Activated CD4-positive, alpha-beta T cell treated with anti-CD3 and anti-CD28 coated beads for 48 hours (primary cell): ENCODE measurements at regions not wholly inside any gene's neighbourhood (a gene's known extent, or its start where the extent isn't known, plus 50 kb on each side); places are given as distances from the start of the nearest gene placed in this dataset.
A peak's percentile ranks its signal among the peaks of the same experiment; 100 is the strongest.
"Not testable (repeated sequence)": the region's sequence is repeated elsewhere in the genome, so short reads cannot be mapped to it uniquely, and the experiment has no call there.

Experiments
- DNase-seq: peaks from one replicate; pipeline ENCODE4 v3.0.0-alpha.2; 2020

DNA sequence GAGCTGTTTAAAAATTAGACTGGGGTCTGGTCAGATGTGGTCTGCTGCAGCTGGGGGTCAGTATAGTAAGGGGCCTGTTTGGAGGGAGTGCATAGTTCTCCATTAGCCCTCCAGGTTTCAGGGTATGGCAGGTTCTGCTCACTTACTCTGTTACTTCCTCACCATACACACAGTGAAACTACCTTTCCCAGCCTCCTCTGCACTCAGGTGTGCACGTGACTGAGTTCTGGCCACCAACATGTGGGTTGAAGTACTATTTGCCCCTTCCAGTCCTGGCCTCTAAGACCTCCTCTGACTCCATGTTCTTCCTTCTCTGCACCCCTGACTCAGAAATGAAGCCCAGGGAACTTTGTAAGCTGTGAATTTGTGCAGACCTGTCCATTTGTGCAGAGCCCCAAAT, 190.5 kb upstream of the CLINT1 start:
- no peak for DNase-seq

DNA sequence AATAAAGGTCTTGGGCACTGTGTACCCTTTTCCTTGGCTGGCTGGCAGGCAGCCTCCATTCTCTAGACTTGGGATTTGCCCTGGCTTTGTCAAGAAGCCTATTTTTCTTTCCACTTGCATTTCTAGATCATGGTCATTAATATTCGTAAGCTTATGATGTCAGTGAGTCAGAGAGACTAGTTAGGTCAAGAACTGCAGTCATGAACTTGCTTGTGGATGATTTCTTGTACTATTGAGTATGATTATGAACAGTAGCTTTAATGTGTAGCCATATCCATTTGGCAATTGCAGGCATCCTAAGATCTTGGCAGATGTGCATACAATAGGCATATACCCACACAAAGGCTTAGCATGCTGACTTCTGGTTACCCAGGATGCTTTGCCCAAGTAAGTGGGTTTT, 186.8 kb upstream of the CLINT1 start:
- no peak for DNase-seq

DNA sequence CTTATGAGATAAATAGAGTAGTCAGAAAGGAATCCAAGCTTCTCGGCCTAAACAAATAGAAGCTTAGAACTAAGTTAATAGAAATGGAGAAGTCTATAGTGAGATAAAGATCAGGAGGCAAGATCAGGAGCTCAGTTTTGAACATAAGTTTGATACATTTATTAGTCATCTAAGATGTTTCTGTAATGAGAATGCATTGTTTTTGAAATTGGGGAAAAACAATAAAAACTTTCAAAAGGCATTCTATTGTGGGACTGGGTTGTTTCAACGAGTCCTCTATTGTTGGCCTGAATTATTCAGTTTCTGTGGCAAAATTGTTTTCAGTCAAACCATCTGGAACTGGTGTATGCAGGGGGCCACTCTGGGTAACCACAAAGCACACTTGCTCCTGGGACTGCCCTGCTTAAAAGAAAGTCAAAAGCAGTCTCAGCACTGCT, 181.0 kb upstream of the CLINT1 start:
- DNase-seq, result no peak

DNA sequence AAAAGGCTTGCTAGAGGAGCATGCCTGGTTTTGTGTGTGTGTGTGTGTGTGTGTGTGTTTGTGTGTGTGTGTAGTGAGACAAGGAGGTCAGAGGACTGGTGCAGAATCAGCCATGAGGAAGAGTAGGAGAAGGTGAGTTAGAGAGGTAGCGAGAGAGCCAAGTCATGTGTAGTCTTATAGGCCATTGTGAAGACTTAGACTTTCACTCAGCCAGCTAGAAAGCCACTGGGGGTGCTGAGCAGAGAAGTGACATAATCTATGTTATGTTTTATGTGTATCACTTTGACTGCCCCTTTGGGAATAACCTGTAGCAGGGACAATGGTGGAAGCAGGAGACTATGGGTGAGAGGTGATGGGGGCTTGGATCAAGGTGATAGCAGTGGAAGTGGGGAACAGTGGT, 180.5 kb upstream of the CLINT1 start:
- no peak for DNase-seq

DNA sequence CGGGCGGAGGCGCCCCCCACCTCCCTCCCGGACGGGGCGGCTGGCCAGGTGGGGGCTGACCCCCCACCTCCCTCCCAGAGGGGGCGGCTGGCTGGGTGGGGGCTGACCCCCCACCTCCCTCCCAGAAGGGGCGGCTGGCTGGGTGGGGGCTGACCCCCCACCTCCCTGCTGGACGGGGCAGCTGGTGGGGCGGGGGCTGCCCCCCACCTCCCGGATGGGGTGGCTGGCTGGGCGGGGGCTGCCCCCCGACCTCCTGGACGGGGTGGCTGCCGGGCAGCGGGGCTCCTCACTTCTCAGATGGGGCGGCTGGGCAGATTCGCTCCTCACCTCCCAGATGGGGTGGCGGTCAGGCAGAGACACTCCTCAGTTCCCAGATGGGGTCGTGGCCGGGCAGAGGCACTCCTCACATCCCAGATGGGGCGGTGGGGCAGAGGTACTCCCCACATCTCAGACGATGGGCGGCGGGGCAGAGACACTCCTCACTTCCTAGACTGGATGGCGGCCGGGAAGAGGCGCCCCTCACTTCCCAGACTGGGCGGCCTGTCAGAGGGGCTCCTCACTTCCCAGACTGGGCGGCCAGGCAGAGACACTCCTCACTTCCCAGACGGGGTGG, 178.1 kb upstream of the CLINT1 start:
- DNase-seq, result not testable (repeated sequence)

DNA sequence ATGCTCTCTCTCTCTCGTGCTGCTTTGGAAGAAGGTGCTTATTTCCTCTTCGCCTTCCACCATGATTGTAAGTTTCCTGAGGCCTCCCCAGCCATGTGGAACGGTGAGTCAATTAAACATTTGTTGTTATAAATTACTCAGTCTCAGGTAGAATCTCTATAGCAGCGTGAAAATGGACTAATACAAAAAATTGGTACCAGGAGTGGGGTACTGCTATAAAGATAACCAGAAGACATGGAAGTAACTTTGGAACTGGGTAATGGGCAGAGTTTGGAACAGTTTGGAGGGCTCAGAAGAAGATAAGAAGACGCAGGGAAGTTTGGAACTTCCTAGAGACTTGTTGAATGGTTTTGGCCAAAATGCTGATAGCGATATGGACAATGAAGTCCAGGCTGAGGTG, 175.6 kb upstream of the CLINT1 start:
- not testable (repeated sequence) for DNase-seq

DNA sequence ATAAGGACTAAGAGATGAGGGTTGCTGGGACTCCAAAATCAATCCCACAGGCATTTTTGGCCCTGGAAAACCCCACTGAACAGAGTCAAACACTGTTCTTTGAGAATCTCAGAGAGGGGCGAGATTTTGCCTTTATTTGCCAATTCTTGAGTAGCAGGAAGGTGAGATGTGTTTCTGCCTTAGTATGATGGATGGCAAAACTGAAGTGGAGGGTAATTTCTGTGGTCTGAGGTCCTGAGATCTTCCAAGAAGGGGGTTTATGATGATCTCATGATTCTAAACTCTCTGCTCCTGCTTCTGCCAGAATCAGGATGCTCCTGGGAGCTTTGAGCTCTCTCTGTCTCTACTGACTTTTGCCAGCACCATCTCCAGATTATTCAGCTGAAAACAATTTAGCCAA, 174.8 kb upstream of the CLINT1 start:
- DNase-seq, result no peak

DNA sequence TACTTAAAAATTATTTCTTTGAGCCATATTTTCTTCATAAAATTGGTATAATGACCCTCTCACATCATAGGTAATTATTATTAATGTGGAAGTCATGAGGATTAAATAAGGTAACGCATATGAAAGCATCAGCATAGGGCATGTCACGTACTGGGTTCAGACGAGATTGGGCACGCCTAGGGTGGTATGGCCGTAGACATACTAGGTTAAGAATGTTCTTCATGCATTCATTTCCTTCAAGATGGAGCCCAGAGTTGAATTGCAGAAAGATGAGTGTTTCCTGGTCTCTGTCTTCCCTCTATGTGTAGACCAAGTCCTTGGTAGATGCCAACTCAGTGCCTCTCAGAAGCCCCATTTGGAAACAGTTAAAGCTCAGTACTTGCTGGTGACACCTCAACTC, 174.1 kb upstream of the CLINT1 start:
- no peak for DNase-seq

DNA sequence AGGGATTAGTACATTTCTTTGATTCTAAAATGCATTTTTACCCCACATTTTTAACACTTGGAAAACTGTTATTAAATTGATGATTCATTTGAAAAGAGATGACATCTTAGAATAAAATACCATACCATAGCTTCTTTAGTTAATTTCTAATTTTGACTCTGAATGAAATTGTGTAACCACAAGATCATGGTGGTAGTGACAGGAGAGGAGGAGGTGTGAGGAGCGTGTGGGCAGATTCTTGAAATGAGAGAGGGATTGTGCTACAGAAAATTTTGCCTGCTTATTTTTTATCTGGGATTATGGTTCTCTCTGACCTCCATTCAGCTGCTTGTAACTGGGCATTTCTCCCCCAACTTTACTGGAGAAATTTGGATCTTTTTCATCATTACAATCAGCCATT, 173.3 kb upstream of the CLINT1 start:
- peak; percentile 13 for DNase-seq

DNA sequence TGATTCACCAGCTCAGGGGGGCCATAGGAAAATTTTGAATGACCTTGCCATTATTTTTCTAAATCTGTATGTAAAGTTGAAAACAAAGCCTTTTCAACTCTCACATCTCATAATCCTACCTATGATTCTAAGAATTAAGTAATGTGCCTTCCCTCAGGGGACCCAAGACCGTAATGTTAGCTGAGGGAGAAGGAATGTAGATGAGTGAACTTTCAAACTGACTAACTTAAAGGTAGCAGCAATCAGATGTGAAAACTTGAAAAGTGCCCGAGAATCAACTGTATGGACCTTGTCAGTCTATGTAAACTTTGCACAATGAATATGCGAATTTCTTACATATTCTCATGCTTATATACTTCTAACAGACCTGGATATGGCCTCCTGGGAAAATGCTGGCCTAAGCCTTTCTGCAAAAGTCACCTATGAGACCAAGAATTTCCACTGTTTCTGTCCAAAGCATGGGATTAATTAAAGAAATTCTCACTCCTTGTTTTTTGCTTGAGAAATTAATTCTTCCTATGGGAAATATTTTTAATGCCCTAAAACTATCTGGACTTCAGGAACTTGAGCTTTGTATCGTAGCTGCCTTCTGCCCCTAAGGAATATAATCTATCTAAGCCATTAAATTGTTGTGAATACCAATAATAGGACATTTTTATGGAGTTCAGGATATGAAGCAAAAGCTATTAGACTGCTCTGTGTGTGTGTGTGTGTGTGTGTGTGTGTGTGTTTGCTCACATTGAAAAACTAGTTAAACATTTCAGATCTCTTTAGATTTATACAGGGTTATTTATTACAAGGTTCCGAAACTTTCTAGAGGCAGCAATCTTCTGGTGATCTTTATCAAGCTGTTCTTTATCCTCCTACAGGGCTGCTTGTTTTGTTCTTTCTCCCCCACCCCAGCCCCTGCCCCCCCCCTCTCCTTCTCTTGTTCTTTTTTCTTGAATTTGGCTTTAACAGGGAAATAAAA, 169.1 kb upstream of the CLINT1 start:
- no peak for DNase-seq

DNA sequence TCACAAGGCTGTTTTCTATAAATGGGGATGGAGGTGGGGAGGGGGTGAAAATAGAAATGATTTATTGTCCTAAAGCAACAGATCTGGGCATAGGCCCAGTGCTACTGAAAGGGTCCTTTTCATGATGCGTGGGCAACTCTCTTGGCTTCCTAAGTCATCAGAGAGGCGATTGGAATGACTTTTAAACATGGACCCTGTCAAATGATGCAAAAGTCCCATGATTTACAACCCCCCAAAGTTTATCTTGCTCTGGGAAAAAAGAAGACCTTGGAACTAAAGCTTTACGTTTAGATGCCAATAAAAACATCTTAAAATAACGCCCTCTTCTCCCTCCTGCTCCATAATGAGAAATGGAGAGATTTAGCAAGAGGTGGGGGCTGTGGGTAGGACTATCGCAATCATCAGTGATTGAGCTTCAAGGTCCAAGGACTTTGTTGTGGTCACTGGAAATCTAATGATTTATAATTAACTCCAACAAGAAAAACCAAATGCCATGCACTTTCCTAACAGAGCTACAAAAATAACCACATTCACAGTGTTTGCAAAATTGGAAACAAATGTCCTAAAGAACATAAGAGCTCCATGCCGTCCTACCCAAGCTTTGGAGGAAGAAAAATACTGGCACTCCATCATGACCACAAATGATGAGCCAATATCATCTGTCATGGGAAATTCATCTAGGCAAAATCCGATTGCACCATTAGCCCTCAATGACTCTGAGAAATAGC, 167.5 kb upstream of the CLINT1 start:
- DNase-seq, result no peak

DNA sequence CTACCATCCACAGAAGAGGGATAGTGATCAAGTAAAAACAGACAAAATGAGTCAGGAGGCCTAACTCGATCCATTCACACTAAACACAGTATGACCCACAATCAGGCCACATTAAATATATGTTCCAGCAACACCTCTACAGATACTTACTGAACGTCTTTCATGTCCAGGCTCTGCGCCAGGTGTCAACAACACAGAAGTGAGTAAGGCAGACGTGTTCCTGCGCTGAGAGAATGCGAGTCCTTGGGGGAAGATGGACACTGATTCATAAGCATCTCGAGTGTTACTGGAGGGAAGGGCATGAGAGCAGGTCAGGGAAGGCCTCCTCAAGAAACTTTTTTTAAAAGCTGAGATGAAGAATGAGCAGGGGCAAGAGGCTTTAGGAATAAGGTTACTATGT, 164.3 kb upstream of the CLINT1 start:
- DNase-seq, result no peak

DNA sequence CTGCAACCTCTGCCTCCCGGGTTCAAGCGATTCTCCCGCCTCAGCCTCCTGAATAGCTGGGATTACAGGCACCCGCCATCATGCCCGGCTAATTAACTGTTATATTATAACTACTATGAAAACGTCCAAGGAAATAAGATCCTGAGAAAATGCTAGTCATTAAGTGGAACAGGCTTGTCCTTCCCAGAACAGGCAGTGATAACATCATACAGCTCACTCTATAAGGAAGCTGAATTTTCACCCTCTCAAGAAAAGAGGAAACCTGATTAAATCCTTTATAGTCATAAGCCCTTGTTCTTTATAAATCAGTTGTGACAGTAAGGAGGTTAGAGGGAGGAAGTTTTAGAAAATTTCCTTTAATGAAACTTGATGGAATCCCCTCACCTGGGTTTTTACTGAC, 163.9 kb upstream of the CLINT1 start:
- no peak for DNase-seq

DNA sequence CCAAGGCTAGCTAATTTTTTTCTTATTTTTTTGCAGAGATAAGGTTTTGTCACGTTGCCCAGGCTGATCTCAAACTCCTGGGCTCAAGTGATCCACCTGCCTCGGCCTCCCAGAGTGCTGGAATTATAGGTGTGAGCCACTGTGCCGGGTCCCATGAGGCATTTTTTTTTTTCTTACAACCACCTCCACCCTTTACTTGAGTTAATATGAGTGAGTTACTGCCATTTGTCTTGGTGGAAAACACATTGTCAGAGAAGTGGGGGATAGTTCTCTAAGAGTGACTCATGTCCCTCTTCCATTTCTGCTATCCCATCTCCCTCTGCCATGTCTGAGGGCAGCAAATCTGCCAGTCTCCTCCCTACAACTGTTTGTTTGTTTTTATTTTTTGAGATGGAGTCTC, 163.4 kb upstream of the CLINT1 start:
- no peak for DNase-seq

DNA sequence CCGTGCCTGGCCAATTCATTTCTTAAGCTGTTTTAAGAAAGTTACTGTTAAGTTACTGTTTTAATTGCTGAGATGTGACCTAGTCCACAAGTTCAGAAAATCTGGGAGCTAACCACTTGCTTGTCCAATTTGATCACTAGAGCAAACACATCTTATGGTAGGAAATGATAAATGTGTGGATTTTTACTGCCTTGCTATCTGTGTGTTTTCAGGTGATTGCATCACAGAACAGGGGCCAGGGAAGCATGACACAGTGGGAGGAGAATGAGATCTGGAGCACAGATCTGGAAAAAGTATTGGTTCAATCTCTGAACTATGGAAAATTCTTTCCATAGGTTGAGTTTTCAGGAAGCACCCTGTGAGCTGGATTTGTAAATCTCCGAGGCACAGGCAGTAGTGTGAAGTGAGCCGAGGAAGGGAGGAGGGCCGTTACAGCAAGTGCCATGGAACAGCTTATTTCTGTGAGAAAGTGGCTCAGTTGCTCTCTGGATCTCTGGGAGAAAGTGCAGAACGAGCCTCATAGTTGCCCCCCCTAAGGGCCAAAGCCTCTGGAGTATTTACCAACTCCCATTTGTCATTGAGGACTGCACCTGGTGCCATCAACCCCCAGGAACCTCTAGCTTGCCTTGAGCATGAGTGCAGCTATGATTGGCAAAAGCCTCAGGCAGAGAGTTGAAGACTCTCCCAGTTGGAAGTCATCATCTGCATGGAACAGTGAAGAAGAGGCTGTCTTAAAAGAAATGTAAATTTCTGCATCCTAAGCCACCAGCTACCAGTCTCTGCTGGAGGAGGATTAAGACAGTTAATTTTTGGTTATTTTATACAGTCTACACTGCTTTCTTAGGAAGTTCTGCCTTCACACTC, 161.8 kb upstream of the CLINT1 start:
- DNase-seq, result no peak

DNA sequence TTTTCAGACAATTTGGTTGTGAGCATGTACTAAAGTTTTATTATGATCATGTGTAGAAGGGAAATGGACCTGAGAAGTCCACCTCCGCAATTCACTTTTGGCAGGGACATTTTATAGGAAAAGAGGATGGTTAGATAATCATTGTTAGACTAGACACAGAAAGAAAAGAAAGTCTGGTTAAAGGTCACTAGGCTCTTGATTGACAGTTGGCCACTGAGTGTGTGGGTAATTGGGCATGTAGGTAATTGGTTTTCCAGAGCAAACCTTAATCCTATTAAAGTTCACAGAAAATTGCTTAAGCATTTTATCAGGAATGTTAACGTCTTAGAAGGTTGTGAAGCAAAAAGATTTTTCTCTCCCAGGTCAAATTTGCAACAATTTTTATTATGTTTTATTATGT, 158.5 kb upstream of the CLINT1 start:
- no peak for DNase-seq

DNA sequence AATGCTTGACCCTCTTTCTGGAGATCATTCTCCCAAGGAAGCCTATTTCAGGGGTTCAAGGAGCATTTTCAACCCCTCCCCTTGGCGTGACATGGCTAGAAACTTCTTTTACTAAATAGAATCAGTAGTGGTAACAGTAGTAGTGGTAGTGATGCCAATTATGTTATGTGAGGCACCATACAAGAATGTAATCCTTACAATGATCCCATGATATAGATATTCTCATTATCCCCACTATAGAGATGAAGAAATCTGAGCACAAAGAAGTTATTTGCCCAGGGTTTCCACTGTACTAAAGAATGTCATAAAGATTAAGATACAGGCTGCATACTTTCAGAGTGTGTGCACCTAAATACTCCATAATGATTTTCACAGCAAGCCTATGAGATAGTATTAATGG, 155.4 kb upstream of the CLINT1 start:
- no peak for DNase-seq

DNA sequence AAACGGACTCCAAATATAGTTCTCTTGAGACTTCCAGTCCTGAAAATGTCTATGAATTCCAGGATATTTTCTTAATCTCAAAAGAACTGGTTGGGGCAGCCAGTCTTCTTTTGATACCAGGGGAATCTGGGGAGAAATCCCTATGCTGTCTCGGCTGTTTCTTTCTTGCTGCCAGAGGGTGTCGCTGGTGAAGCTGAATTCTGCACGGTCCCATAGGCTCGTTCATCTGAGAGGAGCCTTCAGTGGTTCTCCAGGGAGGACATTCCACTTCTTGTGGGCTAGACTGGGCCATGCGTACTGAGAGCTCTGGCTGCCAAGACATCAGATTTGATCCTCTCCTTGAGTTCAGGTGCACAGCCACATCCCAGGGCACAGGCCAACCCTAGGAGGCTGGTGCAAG, 155.0 kb upstream of the CLINT1 start:
- peak; percentile 5 for DNase-seq

DNA sequence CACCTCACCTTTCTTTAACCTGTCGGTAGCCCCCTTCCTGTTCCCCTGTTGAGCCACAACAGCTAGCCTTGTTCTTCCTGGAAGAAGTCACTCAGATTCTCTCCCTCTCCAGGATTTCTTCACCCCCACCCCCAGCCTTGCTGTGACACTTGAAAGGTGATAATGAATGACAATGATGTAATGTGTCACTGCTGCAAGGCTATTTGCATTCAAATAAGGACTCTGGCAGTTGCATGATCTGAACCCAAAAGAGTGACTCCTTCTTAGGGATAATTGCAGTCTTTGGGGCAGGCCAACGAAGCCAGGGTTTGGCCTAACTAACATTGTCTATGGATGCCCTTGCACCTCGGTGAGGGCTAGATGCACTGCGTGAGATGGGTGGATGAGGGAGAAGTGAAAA, 154.4 kb upstream of the CLINT1 start:
- no peak for DNase-seq

DNA sequence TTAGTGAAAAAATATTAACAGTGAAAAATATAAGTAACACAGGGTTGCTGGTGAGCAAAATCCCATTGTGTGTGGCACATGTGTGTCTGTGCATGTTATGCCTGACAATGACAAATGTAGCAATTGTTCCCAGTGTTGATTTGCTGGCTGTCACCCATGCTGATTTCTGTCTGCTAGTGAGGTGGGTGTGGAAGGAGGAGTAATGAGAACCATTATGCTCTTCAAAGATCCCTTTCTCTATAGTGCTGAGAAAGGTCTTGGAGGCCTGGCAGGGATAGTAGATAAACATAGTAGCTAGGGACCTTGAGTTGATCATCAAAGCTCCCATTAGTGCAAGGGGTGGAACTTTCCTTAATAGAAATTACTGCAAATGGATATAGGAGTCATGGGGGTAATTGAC, 152.5 kb upstream of the CLINT1 start:
- no peak for DNase-seq

DNA sequence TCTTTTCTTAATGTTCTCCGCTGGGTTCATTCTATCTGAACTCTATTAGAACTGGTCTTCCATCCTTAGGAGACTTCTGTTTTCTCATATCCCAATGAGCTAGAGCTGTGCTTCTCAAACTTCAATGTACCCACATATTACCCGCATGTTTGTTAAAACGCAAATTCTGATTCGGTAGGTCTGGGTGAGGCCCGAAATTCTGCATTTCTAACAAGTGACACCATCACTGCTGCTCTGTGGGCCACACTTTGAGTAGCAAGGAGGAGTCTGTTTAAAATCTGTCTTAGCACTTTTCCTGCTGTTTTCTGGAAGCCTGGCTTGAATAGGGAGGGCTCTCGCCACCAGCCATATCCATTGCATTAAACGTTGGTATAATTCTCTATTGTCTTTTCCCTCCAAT, 151.9 kb upstream of the CLINT1 start:
- no peak for DNase-seq

DNA sequence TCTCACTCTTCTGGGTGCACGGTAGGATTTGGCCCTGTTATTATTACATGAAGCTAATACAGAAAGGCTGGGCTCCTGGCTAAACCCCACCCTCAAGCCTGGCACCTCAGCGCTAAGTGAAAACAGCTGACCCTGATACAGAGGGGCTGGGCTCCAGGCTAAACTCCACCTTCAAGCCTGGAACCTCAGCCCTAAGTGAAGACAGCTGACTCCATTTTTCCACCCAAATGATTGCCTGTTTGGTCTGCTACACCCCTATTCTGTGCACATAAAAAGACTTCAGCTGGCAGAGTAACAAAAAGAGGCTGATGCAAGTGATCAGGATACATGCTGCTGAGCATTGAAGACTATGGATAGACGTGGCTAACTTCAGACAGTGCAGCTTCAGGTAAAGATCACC, 148.4 kb upstream of the CLINT1 start:
- no peak for DNase-seq

DNA sequence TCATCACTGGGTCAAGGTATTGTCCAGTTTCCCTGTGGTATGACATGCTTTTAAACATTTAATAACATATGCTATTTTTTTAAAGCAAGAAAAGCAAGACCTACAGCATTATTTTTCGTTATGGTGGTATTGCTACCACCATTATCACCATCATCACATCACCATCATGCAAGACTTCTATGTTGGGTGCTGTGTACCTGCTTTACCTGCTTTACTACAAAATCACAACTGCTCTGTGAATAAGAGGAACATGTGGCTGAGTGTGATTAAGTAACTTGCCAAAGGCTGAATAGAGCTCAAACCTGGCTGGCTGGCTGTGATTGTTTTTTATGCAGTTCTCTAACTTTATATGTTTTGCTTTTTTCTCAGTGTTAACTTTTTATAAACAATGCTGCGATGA, 140.8 kb upstream of the CLINT1 start:
- DNase-seq, result no peak
